Activated CD4-positive, alpha-beta memory T cell treated with anti-CD3 and anti-CD28 coated beads, Interleukin-2, amount 10 ng/mL, durations not matched to agents 7 days and 5 days (primary cell): ENCODE measurements at regions not wholly inside any gene's neighbourhood (a gene's known extent, or its start where the extent isn't known, plus 50 kb on each side); places are given as distances from the start of the nearest gene placed in this dataset.

ENCODE experiments used
- CTCF ChIA-PET: fragments of 350-600 bp; sonication (Branson Sonifier 250); formaldehyde crosslinking; loops from one replicate; lab custom pipeline; 2021; ENCODE audit warnings: antibody characterized with exemption, inconsistent platforms; lab: Charles Lee
- POLR2A ChIA-PET: fragments of 350-600 bp; sonication (Branson Sonifier 250); formaldehyde crosslinking; loops from one replicate; lab custom pipeline; 2021; ENCODE audit warnings: antibody characterized with exemption; lab: Charles Lee
- DNase-seq: peaks from one replicate; pipeline ENCODE4 v3.0.0-alpha.2; 2020
- H3K27ac Mint-ChIP-seq: one replicate; pipeline ENCODE4 v1.8.0; 2021; ENCODE audit warnings: mild to moderate bottlenecking, mixed read lengths
- H3K27me3 Mint-ChIP-seq: one replicate; pipeline ENCODE4 v1.8.0; 2021; ENCODE audit warnings: mixed read lengths
- H3K36me3 Mint-ChIP-seq: one replicate; pipeline ENCODE4 v1.8.0; 2021; ENCODE audit warnings: low read depth, mixed read lengths
- H3K4me1 Mint-ChIP-seq: one replicate; pipeline ENCODE4 v1.8.0; 2021; ENCODE audit warnings: mixed read lengths
- H3K4me3 Mint-ChIP-seq: one replicate; pipeline ENCODE4 v1.8.0; 2021; ENCODE audit warnings: mild to moderate bottlenecking, mixed read lengths
- H3K9me3 Mint-ChIP-seq: one replicate; pipeline ENCODE4 v1.8.0; 2021; ENCODE audit warnings: mixed read lengths

GRCh38 chr2:153145470-153145978 lies 333.0 kb downstream of the RPRM start:
- DNase-seq, result no peak
- H3K9me3 Mint-ChIP-seq, result no peaks in the 10 kb centered on the region
- H3K4me3 Mint-ChIP-seq, result no peak overlapping the region
- H3K27me3 Mint-ChIP-seq, result no peaks in the 10 kb centered on the region
- no peak overlapping the region for H3K27ac Mint-ChIP-seq
- CTCF ChIA-PET, result no interaction called here
- no peaks in the 10 kb centered on the region for H3K36me3 Mint-ChIP-seq
- no peaks in the 10 kb centered on the region for H3K4me1 Mint-ChIP-seq
- POLR2A ChIA-PET, result no interaction called here

- no peak overlapping the region for H3K4me3 Mint-ChIP-seq
- no peak for DNase-seq
- H3K27ac Mint-ChIP-seq, result no peak overlapping the region
- no peaks in the 10 kb centered on the region for H3K27me3 Mint-ChIP-seq
- no peaks in the 10 kb centered on the region for H3K9me3 Mint-ChIP-seq
- ChIA-PET POLR2A (no interaction called here), CTCF (no interaction called here)
- H3K36me3 Mint-ChIP-seq, result no peaks in the 10 kb centered on the region
- H3K4me1 Mint-ChIP-seq, result no peaks in the 10 kb centered on the region
These were observed 335.0 kb downstream of the RPRM start for GRCh38 chr2:153143540-153143939.

GRCh38 chr2:153140498-153140897 lies 338.1 kb downstream of the RPRM start:
- Mint-ChIP-seq H3K4me1 (no peaks in the 10 kb centered on the region), H3K27me3 (no peaks in the 10 kb centered on the region), H3K4me3 (no peak overlapping the region), H3K9me3 (no peaks in the 10 kb centered on the region), H3K27ac (no peak overlapping the region), H3K36me3 (no peaks in the 10 kb centered on the region)
- no peak for DNase-seq
- POLR2A ChIA-PET, result no interaction called here
- CTCF ChIA-PET, result no interaction called here

GRCh38 chr2:153138651-153139375 lies 339.7 kb downstream of the RPRM start:
- Mint-ChIP-seq H3K4me3 (no peak overlapping the region), H3K36me3 (no peaks in the 10 kb centered on the region), H3K9me3 (no peaks in the 10 kb centered on the region), H3K27me3 (no peaks in the 10 kb centered on the region), H3K4me1 (no peaks in the 10 kb centered on the region), H3K27ac (no peak overlapping the region)
- ChIA-PET CTCF (no interaction called here), POLR2A (no interaction called here)
- no peak for DNase-seq

- H3K4me1 Mint-ChIP-seq, result no peaks in the 10 kb centered on the region
- no peak overlapping the region for H3K4me3 Mint-ChIP-seq
- H3K27me3 Mint-ChIP-seq, result no peaks in the 10 kb centered on the region
- CTCF ChIA-PET, result no interaction called here
- H3K36me3 Mint-ChIP-seq, result no peaks in the 10 kb centered on the region
- no peak for DNase-seq
- no peak overlapping the region for H3K27ac Mint-ChIP-seq
- H3K9me3 Mint-ChIP-seq, result no peaks in the 10 kb centered on the region
- POLR2A ChIA-PET, result no interaction called here
These were observed 342.3 kb downstream of the RPRM start for GRCh38 chr2:153136216-153136615.

- H3K27me3 Mint-ChIP-seq, result no peaks in the 10 kb centered on the region
- no peaks in the 10 kb centered on the region for H3K36me3 Mint-ChIP-seq
- CTCF ChIA-PET, result no interaction called here
- no peak overlapping the region for H3K4me3 Mint-ChIP-seq
- no peak overlapping the region for H3K27ac Mint-ChIP-seq
- POLR2A ChIA-PET, result no interaction called here
- H3K4me1 Mint-ChIP-seq, result no peaks in the 10 kb centered on the region
- no peaks in the 10 kb centered on the region for H3K9me3 Mint-ChIP-seq
- DNase-seq, result no peak
These were observed 343.8 kb downstream of the RPRM start for GRCh38 chr2:153134725-153135124.

- H3K27me3 Mint-ChIP-seq, result no peaks in the 10 kb centered on the region
- H3K4me1 Mint-ChIP-seq, result no peaks in the 10 kb centered on the region
- H3K36me3 Mint-ChIP-seq, result no peaks in the 10 kb centered on the region
- DNase-seq, result no peak
- no peak overlapping the region for H3K4me3 Mint-ChIP-seq
- CTCF ChIA-PET, result no interaction called here
- POLR2A ChIA-PET, result no interaction called here
- no peak overlapping the region for H3K27ac Mint-ChIP-seq
- H3K9me3 Mint-ChIP-seq, result no peaks in the 10 kb centered on the region
These were observed 344.8 kb downstream of the RPRM start for GRCh38 chr2:153133716-153134115.

GRCh38 chr2:153132418-153132817 lies 346.1 kb downstream of the RPRM start:
- CTCF ChIA-PET, result no interaction called here

GRCh38 chr2:153115141-153115540 lies 363.4 kb downstream of the RPRM start:
- CTCF ChIA-PET, result no interaction called here
- no peaks in the 10 kb centered on the region for H3K4me1 Mint-ChIP-seq
- H3K4me3 Mint-ChIP-seq, result no peak overlapping the region
- POLR2A ChIA-PET, result no interaction called here
- H3K27me3 Mint-ChIP-seq, result no peaks in the 10 kb centered on the region
- no peaks in the 10 kb centered on the region for H3K9me3 Mint-ChIP-seq
- H3K36me3 Mint-ChIP-seq, result no peaks in the 10 kb centered on the region
- no peak for DNase-seq
- no peak overlapping the region for H3K27ac Mint-ChIP-seq

More at GRCh38 chr2:153132418-153132817, 346.1 kb downstream of the RPRM start:
- no peaks in the 10 kb centered on the region for H3K4me1 Mint-ChIP-seq
- no peaks in the 10 kb centered on the region for H3K27me3 Mint-ChIP-seq
- POLR2A ChIA-PET, result interaction anchor here (0.6 kb wide), 1 partner anchor 55 kb away, joined by 3 read pairs; no protein-coding TSS in a partner anchor
- DNase-seq, result no peak
- no peaks in the 10 kb centered on the region for H3K9me3 Mint-ChIP-seq
- no peak overlapping the region for H3K4me3 Mint-ChIP-seq
- H3K27ac Mint-ChIP-seq, result no peak overlapping the region
- no peaks in the 10 kb centered on the region for H3K36me3 Mint-ChIP-seq

- H3K4me1 Mint-ChIP-seq, result peaks cover 5% of the 10 kb centered on the region
- ChIA-PET POLR2A (no interaction called here), CTCF (no interaction called here)
- no peaks in the 10 kb centered on the region for H3K36me3 Mint-ChIP-seq
- no peak for DNase-seq
- H3K27me3 Mint-ChIP-seq, result no peaks in the 10 kb centered on the region
- H3K9me3 Mint-ChIP-seq, result no peaks in the 10 kb centered on the region
- no peak overlapping the region for H3K4me3 Mint-ChIP-seq
- H3K27ac Mint-ChIP-seq, result no peak overlapping the region
These were observed 368.1 kb downstream of the RPRM start for GRCh38 chr2:153110486-153110885.

GRCh38 chr2:153109793-153110192 lies 368.8 kb downstream of the RPRM start:
- Mint-ChIP-seq H3K36me3 (no peaks in the 10 kb centered on the region), H3K4me1 (peaks cover 5% of the 10 kb centered on the region), H3K27me3 (no peaks in the 10 kb centered on the region), H3K4me3 (no peak overlapping the region), H3K9me3 (no peaks in the 10 kb centered on the region), H3K27ac (no peak overlapping the region)
- POLR2A ChIA-PET, result no interaction called here
- DNase-seq, result no peak
- CTCF ChIA-PET, result no interaction called here

GRCh38 chr2:153106802-153107477 lies 371.6 kb downstream of the RPRM start:
- CTCF ChIA-PET, result no interaction called here
- Mint-ChIP-seq H3K4me3 (peak overlapping the region; percentile 58), H3K27ac (no peak overlapping the region), H3K36me3 (no peaks in the 10 kb centered on the region), H3K4me1 (peaks cover 5% of the 10 kb centered on the region), H3K27me3 (no peaks in the 10 kb centered on the region), H3K9me3 (no peaks in the 10 kb centered on the region)
- DNase-seq, result no peak
- POLR2A ChIA-PET, result interaction anchor here (0.7 kb wide), 1 partner anchor 200 kb away, joined by 3 read pairs; no protein-coding TSS in a partner anchor

- Mint-ChIP-seq H3K4me1 (peaks cover 5% of the 10 kb centered on the region), H3K27ac (no peak overlapping the region), H3K4me3 (no peak overlapping the region), H3K9me3 (no peaks in the 10 kb centered on the region), H3K27me3 (no peaks in the 10 kb centered on the region), H3K36me3 (no peaks in the 10 kb centered on the region)
- POLR2A ChIA-PET, result no interaction called here
- no peak for DNase-seq
- CTCF ChIA-PET, result no interaction called here
These were observed 372.6 kb downstream of the RPRM start for GRCh38 chr2:153105829-153106578.
